ENCODE measurements at regions not wholly inside any gene's neighbourhood (a gene's known extent, or its start where the extent isn't known, plus 50 kb on each side); places are given as distances from the start of the nearest gene placed in this dataset.
"Not testable (repeated sequence)": the region's sequence is repeated elsewhere in the genome, so short reads cannot be mapped to it uniquely, and the experiment has no call there.

- Histone ChIP-seq H3K27me3 (ENCODE audit: insufficient read depth, low read depth, severe bottlenecking) (no peaks in the 10 kb centered on the region), H3K9me3 (ENCODE audit: severe bottlenecking) (no peaks in the 10 kb centered on the region), H3K27ac (no peak overlapping the region), H3K4me3 (ENCODE audit: low read depth, low read length) (no peak overlapping the region), H3K36me3 (no peaks in the 10 kb centered on the region)
- no peak for TF ChIP-seq CTCF (IDR thresholded peaks at IDR 0.05; ENCODE audit: low read depth, low read length)
- no peak for DNase-seq
These were observed 58.0 kb upstream of the AHI1 start for GRCh38 chr6:135555550-135555949.

- Histone ChIP-seq H3K27ac (no peak overlapping the region), H3K27me3 (ENCODE audit: insufficient read depth, low read depth, severe bottlenecking) (no peaks in the 10 kb centered on the region), H3K36me3 (no peaks in the 10 kb centered on the region), H3K9me3 (ENCODE audit: severe bottlenecking) (no peaks in the 10 kb centered on the region), H3K4me3 (ENCODE audit: low read depth, low read length) (no peak overlapping the region)
- no peak for DNase-seq
- TF ChIP-seq CTCF (IDR thresholded peaks at IDR 0.05; ENCODE audit: low read depth, low read length) = no peak
These were observed 60.0 kb upstream of the AHI1 start for GRCh38 chr6:135557582-135557981.

GRCh38 chr6:135565605-135566004, 68.1 kb upstream of the AHI1 start:
- not testable (repeated sequence) for H3K9me3 ChIP-seq (ENCODE audit: severe bottlenecking); H3K4me3 ChIP-seq (ENCODE audit: low read depth, low read length); H3K36me3 ChIP-seq; H3K27ac ChIP-seq; DNase-seq; H3K27me3 ChIP-seq (ENCODE audit: insufficient read depth, low read depth, severe bottlenecking)

- no peak for TF ChIP-seq CTCF (IDR thresholded peaks at IDR 0.05; ENCODE audit: low read depth, low read length)
- H3K4me3 ChIP-seq (ENCODE audit: low read depth, low read length) = no peak overlapping the region
- H3K9me3 ChIP-seq (ENCODE audit: severe bottlenecking) = no peaks in the 10 kb centered on the region
- H3K36me3 ChIP-seq = no peaks in the 10 kb centered on the region
- H3K27me3 ChIP-seq (ENCODE audit: insufficient read depth, low read depth, severe bottlenecking) = no peaks in the 10 kb centered on the region
- DNase-seq = no peak
- no peak overlapping the region for H3K27ac ChIP-seq
These were observed 69.0 kb upstream of the AHI1 start for GRCh38 chr6:135566311-135567068.

GRCh38 chr6:135567375-135568083, 70.0 kb upstream of the AHI1 start:
- H3K36me3 ChIP-seq = no peaks in the 10 kb centered on the region
- H3K4me3 ChIP-seq (ENCODE audit: low read depth, low read length) = no peak overlapping the region
- no peak for DNase-seq
- H3K27ac ChIP-seq = no peak overlapping the region
- TF ChIP-seq CTCF (IDR thresholded peaks at IDR 0.05; ENCODE audit: low read depth, low read length) = no peak
- no peaks in the 10 kb centered on the region for H3K9me3 ChIP-seq (ENCODE audit: severe bottlenecking)
- H3K27me3 ChIP-seq (ENCODE audit: insufficient read depth, low read depth, severe bottlenecking) = no peaks in the 10 kb centered on the region

GRCh38 chr6:135568379-135568778, 70.8 kb upstream of the AHI1 start:
- Histone ChIP-seq H3K9me3 (ENCODE audit: severe bottlenecking) (no peaks in the 10 kb centered on the region), H3K27me3 (ENCODE audit: insufficient read depth, low read depth, severe bottlenecking) (no peaks in the 10 kb centered on the region), H3K27ac (no peak overlapping the region), H3K4me3 (ENCODE audit: low read depth, low read length) (no peak overlapping the region), H3K36me3 (no peaks in the 10 kb centered on the region)
- no peak for DNase-seq
- no peak for TF ChIP-seq CTCF (IDR thresholded peaks at IDR 0.05; ENCODE audit: low read depth, low read length)

Measured in WERI-Rb-1 (cell line).